ENCODE measurements at regions not wholly inside any gene's neighbourhood (a gene's known extent, or its start where the extent isn't known, plus 50 kb on each side); places are given as distances from the start of the nearest gene placed in this dataset.

GRCh38 chr6:21390532-21391213, 202.9 kb upstream of the SOX4 start:
- TF ChIP-seq CTCF (IDR thresholded peaks at IDR 0.05; ENCODE audit: borderline replicate concordance, extremely low read depth, low read length, poor library complexity, severe bottlenecking): no peak
- TF ChIP-seq EZH2 (IDR thresholded peaks at IDR 0.05; ENCODE audit: borderline replicate concordance, low read depth, low read length, severe bottlenecking): no peak
- Histone ChIP-seq H3K9me3 (ENCODE audit: insufficient read depth, low read length, severe bottlenecking) (no peaks in the 10 kb centered on the region), H3K4me1 (ENCODE audit: insufficient read depth, low read length) (peaks cover 15% of the 10 kb centered on the region), H3K79me2 (ENCODE audit: insufficient read depth, low read length) (no peaks in the 10 kb centered on the region), H3K4me3 (ENCODE audit: low read depth in 1 of 2, low read length in 2 of 2) (no peak overlapping the region), H3K36me3 (ENCODE audit: insufficient read depth, low read length) (no peaks in the 10 kb centered on the region), H2AFZ (ENCODE audit: low read depth, low read length) (no peak overlapping the region), H4K20me1 (ENCODE audit: insufficient read depth, low read length) (no peaks in the 10 kb centered on the region), H3K27ac (ENCODE audit: low read length) (no peak overlapping the region), H3K27me3 (ENCODE audit: insufficient read depth, low read length, poor library complexity) (no peaks in the 10 kb centered on the region), H3K9ac (ENCODE audit: low read depth, low read length) (no peak overlapping the region), H3K4me2 (ENCODE audit: insufficient read depth, low read length) (no peak overlapping the region)
- DNase-seq (no peak), ATAC-seq (ENCODE audit: insufficient read depth, low read depth) (no peak)

DNA sequence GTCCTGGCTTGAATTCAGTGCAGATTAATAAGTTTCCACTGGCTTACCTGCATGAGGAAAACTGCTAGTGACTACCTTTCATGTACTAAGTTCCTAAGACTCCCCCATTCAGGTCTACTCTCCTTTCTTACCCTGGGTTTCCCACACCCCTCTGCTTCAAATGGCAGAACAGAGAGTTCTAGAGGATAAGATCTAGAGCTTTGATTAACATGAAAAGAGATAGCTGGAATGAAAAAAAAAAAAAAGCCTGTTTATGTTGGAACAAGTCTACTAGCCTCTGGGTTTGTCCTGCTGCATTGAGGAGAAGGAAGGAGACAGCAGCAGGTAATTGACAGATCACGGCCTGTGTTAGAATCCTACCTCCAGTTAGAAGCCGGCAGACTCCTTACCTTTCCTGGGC, 201.4 kb upstream of the SOX4 start:
- no peak for TF ChIP-seq CTCF (IDR thresholded peaks at IDR 0.05; ENCODE audit: borderline replicate concordance, extremely low read depth, low read length, poor library complexity, severe bottlenecking)
- no peak for TF ChIP-seq EZH2 (IDR thresholded peaks at IDR 0.05; ENCODE audit: borderline replicate concordance, low read depth, low read length, severe bottlenecking)
- H3K4me3 ChIP-seq (ENCODE audit: low read depth in 1 of 2, low read length in 2 of 2): no peak overlapping the region

DNA sequence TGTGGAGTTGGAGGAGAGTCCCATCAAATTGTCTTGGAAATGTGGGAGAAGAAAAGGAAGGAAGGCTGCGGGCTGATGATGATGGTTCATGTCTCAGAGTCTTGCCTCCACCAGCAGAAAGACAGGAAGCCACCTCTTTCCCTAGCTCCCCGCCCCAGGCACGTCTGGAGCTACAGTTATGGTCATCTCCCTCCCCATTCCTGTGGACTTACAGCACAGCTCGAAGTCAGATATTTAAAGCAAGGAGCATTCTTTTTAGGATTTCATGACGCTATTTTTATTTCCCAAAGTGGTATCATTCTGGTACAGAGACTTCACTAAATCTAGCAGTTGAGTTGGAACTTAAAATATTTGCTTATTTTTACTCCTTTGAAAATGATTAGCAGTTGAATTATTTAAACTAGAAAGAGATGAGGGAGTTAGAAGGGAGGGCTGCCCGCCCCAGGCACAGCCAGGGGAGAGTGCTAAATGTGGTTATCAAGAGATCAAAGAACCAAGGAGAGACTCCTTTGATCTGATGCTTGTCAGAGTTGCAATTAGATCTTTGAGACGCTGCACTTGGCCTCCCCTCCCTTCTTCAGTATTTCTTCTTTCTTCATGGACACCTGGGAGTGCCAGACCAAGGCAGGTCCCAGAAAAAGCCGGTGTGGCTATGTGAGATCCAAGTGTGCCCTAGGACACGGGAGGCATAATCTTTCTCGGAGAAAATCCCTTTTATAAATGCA, 199.9 kb upstream of the SOX4 start:
- no peak overlapping the region for H3K4me3 ChIP-seq (ENCODE audit: low read depth in 1 of 2, low read length in 2 of 2)
- H3K36me3 ChIP-seq (ENCODE audit: insufficient read depth, low read length): no peaks in the 10 kb centered on the region
- H3K9me3 ChIP-seq (ENCODE audit: insufficient read depth, low read length, severe bottlenecking): no peaks in the 10 kb centered on the region
- TF ChIP-seq EZH2 (IDR thresholded peaks at IDR 0.05; ENCODE audit: borderline replicate concordance, low read depth, low read length, severe bottlenecking): no peak
- TF ChIP-seq CTCF (IDR thresholded peaks at IDR 0.05; ENCODE audit: borderline replicate concordance, extremely low read depth, low read length, poor library complexity, severe bottlenecking): no peak
- no peak overlapping the region for H3K9ac ChIP-seq (ENCODE audit: low read depth, low read length)
- H3K27me3 ChIP-seq (ENCODE audit: insufficient read depth, low read length, poor library complexity): no peaks in the 10 kb centered on the region
- DNase-seq (peak; percentile 66), ATAC-seq (ENCODE audit: insufficient read depth, low read depth) (peak; percentile 99)
- no peak overlapping the region for H3K27ac ChIP-seq (ENCODE audit: low read length)
- H4K20me1 ChIP-seq (ENCODE audit: insufficient read depth, low read length): no peaks in the 10 kb centered on the region
- no peaks in the 10 kb centered on the region for H3K79me2 ChIP-seq (ENCODE audit: insufficient read depth, low read length)
- peaks cover 15% of the 10 kb centered on the region for H3K4me1 ChIP-seq (ENCODE audit: insufficient read depth, low read length)
- H3K4me2 ChIP-seq (ENCODE audit: insufficient read depth, low read length): peak overlapping the region; percentile 5; the same call in 1 of the 2 replicates
- H2AFZ ChIP-seq (ENCODE audit: low read depth, low read length): no peak overlapping the region

More for the DNA sequence above, 201.4 kb upstream of the SOX4 start:
- DNase-seq: no peak
- no peaks in the 10 kb centered on the region for H3K79me2 ChIP-seq (ENCODE audit: insufficient read depth, low read length)
- H3K4me2 ChIP-seq (ENCODE audit: insufficient read depth, low read length): no peak overlapping the region
- no peak overlapping the region for H3K9ac ChIP-seq (ENCODE audit: low read depth, low read length)
- H3K27me3 ChIP-seq (ENCODE audit: insufficient read depth, low read length, poor library complexity): no peaks in the 10 kb centered on the region
- no peaks in the 10 kb centered on the region for H3K9me3 ChIP-seq (ENCODE audit: insufficient read depth, low read length, severe bottlenecking)
- H3K36me3 ChIP-seq (ENCODE audit: insufficient read depth, low read length): no peaks in the 10 kb centered on the region
- H3K27ac ChIP-seq (ENCODE audit: low read length): no peak overlapping the region
- peaks cover 15% of the 10 kb centered on the region for H3K4me1 ChIP-seq (ENCODE audit: insufficient read depth, low read length)
- H4K20me1 ChIP-seq (ENCODE audit: insufficient read depth, low read length): no peaks in the 10 kb centered on the region
- no peak for ATAC-seq (ENCODE audit: insufficient read depth, low read depth)
- H2AFZ ChIP-seq (ENCODE audit: low read depth, low read length): no peak overlapping the region

All from DND-41 (cell line).